Body of pancreas (tissue), 4 donors: ENCODE measurements at regions not wholly inside any gene's neighbourhood (a gene's known extent, or its start where the extent isn't known, plus 50 kb on each side); places are given as distances from the start of the nearest gene placed in this dataset.

Experiments
- POLR2A ChIP-seq, 3 donors: fragments of 450-650 bp; IDR thresholded peaks; one replicate each; pipeline ENCODE4 v1.6.1; 2016; ENCODE audit warnings: antibody characterized with exemption in 3 of 3, mild to moderate bottlenecking in 2 of 3
- TF ChIP-seq, protein P1 (sequence below), 7 experiments: fragments of 450-650 bp in 4 of 7; fragments of 200-600 bp in 3 of 7; sonication (generic) in 3 of 7; IDR thresholded peaks; one replicate each; pipeline ENCODE4 v1.5.1; 2016 to 2019; ENCODE audit warnings: antibody characterized with exemption in 7 of 7

- TF ChIP-seq, protein P1, sequence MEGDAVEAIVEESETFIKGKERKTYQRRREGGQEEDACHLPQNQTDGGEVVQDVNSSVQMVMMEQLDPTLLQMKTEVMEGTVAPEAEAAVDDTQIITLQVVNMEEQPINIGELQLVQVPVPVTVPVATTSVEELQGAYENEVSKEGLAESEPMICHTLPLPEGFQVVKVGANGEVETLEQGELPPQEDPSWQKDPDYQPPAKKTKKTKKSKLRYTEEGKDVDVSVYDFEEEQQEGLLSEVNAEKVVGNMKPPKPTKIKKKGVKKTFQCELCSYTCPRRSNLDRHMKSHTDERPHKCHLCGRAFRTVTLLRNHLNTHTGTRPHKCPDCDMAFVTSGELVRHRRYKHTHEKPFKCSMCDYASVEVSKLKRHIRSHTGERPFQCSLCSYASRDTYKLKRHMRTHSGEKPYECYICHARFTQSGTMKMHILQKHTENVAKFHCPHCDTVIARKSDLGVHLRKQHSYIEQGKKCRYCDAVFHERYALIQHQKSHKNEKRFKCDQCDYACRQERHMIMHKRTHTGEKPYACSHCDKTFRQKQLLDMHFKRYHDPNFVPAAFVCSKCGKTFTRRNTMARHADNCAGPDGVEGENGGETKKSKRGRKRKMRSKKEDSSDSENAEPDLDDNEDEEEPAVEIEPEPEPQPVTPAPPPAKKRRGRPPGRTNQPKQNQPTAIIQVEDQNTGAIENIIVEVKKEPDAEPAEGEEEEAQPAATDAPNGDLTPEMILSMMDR (IDR thresholded peaks at IDR 0.05), result no peak
- no peak for TF ChIP-seq POLR2A (IDR thresholded peaks at IDR 0.05)
Measured at GRCh38 chr18:41767960-41768359, 187.1 kb upstream of the PIK3C3 start.
